ENCODE measurements at regions not wholly inside any gene's neighbourhood (a gene's known extent, or its start where the extent isn't known, plus 50 kb on each side); places are given as distances from the start of the nearest gene placed in this dataset.

DNA sequence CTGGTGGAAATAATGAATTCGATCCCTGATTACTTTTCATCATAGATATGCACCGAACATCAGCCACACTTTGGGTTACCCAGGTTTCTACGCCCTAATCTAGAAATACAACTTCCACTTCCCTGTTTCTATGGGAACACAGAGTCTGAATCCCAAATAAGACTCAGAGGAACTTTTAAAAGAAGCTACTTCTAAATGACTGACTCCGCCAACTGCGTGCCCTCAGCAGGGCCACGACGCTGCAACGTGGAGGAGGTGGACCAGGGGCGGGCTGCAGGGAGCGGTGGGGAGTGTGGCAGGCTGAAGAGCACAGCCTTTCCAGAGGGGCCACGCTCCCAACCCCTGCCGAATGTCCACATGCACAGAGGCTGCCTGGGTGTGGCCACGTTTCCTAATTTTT lies 304.0 kb downstream of the SHANK2 start:
- H3K27ac Mint-ChIP-seq: no peak overlapping the region
- TF ChIP-seq, protein P1, sequence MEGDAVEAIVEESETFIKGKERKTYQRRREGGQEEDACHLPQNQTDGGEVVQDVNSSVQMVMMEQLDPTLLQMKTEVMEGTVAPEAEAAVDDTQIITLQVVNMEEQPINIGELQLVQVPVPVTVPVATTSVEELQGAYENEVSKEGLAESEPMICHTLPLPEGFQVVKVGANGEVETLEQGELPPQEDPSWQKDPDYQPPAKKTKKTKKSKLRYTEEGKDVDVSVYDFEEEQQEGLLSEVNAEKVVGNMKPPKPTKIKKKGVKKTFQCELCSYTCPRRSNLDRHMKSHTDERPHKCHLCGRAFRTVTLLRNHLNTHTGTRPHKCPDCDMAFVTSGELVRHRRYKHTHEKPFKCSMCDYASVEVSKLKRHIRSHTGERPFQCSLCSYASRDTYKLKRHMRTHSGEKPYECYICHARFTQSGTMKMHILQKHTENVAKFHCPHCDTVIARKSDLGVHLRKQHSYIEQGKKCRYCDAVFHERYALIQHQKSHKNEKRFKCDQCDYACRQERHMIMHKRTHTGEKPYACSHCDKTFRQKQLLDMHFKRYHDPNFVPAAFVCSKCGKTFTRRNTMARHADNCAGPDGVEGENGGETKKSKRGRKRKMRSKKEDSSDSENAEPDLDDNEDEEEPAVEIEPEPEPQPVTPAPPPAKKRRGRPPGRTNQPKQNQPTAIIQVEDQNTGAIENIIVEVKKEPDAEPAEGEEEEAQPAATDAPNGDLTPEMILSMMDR (IDR thresholded peaks at IDR 0.05): no peak
- ChIA-PET CTCF (no interaction called here), POLR2A (no interaction called here)
- no peaks in the 10 kb centered on the region for H3K4me1 Mint-ChIP-seq
- no peak for ATAC-seq (ENCODE audit: low read depth)
- intact Hi-C loops (cut with micrococcal nuclease): no loop called here
- DNase-seq: no peak
- H3K27me3 Mint-ChIP-seq: peaks cover 6% of the 10 kb centered on the region
- H3K9me3 Mint-ChIP-seq: peaks cover 20% of the 10 kb centered on the region
- no peak overlapping the region for H3K4me3 Mint-ChIP-seq
- H3K36me3 Mint-ChIP-seq (ENCODE audit: low read depth): no peaks in the 10 kb centered on the region

DNA sequence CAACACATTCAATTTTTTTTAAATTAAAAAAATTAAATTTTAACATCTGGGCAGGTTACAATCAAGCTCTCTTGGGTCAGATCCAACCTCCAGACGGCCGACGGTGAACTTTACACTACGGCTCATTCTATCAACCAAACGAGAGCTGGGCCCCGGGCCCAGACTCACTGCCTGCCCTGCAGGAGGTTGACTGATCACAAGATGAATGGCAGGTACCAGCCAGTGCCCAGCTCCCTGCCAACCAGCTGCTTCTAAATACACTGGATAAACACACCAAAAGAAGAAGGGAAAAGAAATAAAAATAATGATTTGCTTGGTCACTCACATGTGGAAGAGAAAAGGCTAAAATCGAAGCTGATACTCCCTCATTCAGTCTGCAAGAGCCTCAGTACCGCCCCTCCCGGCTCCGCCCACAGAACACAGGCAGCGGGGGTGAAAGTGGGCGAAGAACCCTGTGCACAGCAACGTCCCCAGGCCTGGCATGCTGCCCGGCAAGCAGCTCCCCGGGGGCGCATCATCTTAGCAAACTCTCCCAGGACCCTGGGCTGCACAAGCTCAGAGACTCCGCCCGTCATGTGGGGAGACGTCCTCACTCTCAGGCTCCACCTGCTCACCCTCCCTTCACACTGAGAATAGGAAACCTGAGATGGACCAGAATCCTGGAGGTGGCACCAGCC lies 303.4 kb downstream of the SHANK2 start:
- H3K27me3 Mint-ChIP-seq: peaks cover 6% of the 10 kb centered on the region
- H3K4me1 Mint-ChIP-seq: no peaks in the 10 kb centered on the region
- ATAC-seq (ENCODE audit: low read depth) (no peak), DNase-seq (no peak)
- no peaks in the 10 kb centered on the region for H3K36me3 Mint-ChIP-seq (ENCODE audit: low read depth)
- ChIA-PET POLR2A (no interaction called here), CTCF (no interaction called here)
- H3K9me3 Mint-ChIP-seq: peaks cover 16% of the 10 kb centered on the region
- TF ChIP-seq, protein P1 (IDR thresholded peaks at IDR 0.05): no peak
- no peak overlapping the region for H3K27ac Mint-ChIP-seq
- intact Hi-C loops (cut with micrococcal nuclease): no loop called here
- H3K4me3 Mint-ChIP-seq: no peak overlapping the region

DNA sequence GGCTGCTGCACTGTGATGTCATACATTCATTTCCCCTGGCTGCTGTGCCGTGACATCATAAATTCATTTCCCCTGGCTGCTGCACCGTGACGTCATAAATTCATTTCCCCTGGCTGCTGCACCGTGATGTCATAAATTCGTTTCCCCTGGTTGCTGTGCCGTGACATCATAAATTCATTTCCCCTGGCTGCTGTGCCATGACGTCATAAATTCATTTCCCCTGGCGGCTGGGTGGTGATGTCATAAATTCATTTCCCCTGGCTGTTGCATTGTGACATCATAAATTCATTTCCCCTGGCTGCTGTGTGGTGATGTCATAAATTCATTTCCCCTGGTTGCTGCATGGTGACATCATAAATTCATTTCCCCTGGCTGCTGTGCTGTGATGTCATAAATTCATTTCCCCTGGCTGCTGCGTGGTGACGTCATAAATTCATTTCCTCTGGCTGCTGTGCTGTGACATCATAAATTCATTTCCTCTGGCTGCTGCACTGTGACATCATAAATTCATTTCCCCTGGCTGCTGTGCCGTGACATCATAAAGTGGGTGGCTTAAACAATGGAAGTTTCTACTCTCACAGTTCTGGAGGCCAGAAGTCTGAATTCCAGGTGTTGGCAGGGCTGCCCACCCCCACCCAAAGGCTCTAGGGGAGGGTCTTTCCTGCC lies 301.1 kb downstream of the SHANK2 start:
- H3K9me3 Mint-ChIP-seq: peaks cover 13% of the 10 kb centered on the region
- no peaks in the 10 kb centered on the region for H3K36me3 Mint-ChIP-seq (ENCODE audit: low read depth)
- POLR2A ChIA-PET: no interaction called here

DNA sequence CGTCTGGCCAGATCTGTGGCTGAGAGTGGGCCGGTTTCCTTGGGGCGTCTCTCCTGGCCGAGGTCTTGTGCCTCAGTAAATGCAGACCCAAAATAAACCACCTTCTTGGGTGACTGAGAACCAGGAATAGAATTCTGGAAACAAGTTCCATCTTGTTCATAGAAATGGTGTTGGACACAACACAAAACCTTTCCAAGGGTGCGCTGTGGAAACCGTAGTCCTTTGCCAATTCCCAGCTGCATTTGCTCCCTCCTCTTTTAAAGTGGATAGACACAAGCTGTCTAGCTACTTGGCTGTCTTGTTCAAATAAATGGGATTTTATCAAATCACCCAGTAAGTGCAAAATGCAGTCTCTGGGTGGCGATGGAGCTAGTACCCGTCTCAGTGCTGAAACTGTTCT lies 300.2 kb downstream of the SHANK2 start:
- DNase-seq (no peak), ATAC-seq (ENCODE audit: low read depth) (no peak)
- H3K4me3 Mint-ChIP-seq: no peak overlapping the region
- H3K36me3 Mint-ChIP-seq (ENCODE audit: low read depth): no peaks in the 10 kb centered on the region
- peaks cover 13% of the 10 kb centered on the region for H3K9me3 Mint-ChIP-seq
- peaks cover 9% of the 10 kb centered on the region for H3K27me3 Mint-ChIP-seq
- ChIA-PET POLR2A (no interaction called here), CTCF (no interaction called here)
- TF ChIP-seq, protein P1 (IDR thresholded peaks at IDR 0.05): no peak
- no peaks in the 10 kb centered on the region for H3K4me1 Mint-ChIP-seq
- H3K27ac Mint-ChIP-seq: no peak overlapping the region
- intact Hi-C loops (cut with micrococcal nuclease): no loop called here

More for the DNA sequence above, 301.1 kb downstream of the SHANK2 start:
- CTCF ChIA-PET: no interaction called here
- ATAC-seq (ENCODE audit: low read depth): no peak
- peaks cover 9% of the 10 kb centered on the region for H3K27me3 Mint-ChIP-seq
- DNase-seq: no peak
- no peaks in the 10 kb centered on the region for H3K4me1 Mint-ChIP-seq
- H3K27ac Mint-ChIP-seq: no peak overlapping the region
- TF ChIP-seq, protein P1 (IDR thresholded peaks at IDR 0.05): no peak
- H3K4me3 Mint-ChIP-seq: no peak overlapping the region
- intact Hi-C loops (cut with micrococcal nuclease): no loop called here

DNA sequence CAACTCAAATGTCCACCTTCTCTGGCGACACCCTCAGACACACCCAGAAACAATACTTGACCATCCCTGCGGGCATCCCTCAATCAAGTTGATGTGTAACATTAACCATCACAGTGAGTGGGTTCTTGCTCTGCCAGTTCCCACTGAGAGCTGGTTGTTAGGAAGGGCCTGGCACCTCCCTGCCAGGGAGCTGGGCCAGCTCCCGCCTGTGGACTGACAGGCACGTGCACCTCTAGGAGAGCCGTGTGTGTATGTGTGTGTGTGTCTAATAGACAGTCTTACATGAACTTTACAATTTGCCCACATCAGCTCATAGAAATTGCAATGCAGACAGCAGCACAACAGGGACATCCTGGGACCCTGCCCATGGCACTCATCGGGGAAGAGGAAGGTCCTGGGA lies 298.7 kb downstream of the SHANK2 start:
- intact Hi-C loops (cut with micrococcal nuclease): no loop called here
- Mint-ChIP-seq H3K9me3 (peaks cover 10% of the 10 kb centered on the region), H3K36me3 (ENCODE audit: low read depth) (no peaks in the 10 kb centered on the region), H3K4me3 (no peak overlapping the region), H3K27me3 (peaks cover 3% of the 10 kb centered on the region), H3K27ac (no peak overlapping the region), H3K4me1 (no peaks in the 10 kb centered on the region)
- POLR2A ChIA-PET: no interaction called here
- DNase-seq (no peak), ATAC-seq (ENCODE audit: low read depth) (no peak)
- TF ChIP-seq, protein P1 (IDR thresholded peaks at IDR 0.05): no peak
- CTCF ChIA-PET: no interaction called here
